DMS 273 treated with DMSO at 0.1 percent for 48 hours (cell line): ENCODE measurements at regions not wholly inside any gene's neighbourhood (a gene's known extent, or its start where the extent isn't known, plus 50 kb on each side); places are given as distances from the start of the nearest gene placed in this dataset.
"Not testable (repeated sequence)": the region's sequence is repeated elsewhere in the genome, so short reads cannot be mapped to it uniquely, and the experiment has no call there.

ENCODE experiments used
- DNase-seq: peaks from one replicate; lab custom pipeline; 2025; lab: John Stamatoyannopoulos, UW

DNA sequence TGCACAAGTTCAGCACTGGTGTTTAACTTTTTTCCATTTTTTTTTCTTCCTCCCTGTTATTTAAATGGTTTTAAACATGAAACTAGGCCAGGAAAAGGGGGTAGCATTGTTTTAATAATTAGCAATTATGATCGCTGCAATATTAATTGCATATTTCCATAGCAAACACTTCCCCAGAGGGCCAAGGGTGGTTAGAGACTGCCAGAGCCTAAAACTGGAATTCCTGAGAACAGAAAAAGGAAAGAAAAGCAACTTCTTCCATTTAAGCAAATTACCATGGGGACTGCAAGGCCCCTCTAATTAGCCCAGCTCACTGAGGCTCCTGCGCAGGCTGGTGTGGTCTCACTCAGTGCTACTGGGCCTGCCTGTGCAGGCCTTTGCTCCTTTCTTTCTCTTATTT lies 201.5 kb downstream of the SMAD2 start:
- DNase-seq = no peak

DNA sequence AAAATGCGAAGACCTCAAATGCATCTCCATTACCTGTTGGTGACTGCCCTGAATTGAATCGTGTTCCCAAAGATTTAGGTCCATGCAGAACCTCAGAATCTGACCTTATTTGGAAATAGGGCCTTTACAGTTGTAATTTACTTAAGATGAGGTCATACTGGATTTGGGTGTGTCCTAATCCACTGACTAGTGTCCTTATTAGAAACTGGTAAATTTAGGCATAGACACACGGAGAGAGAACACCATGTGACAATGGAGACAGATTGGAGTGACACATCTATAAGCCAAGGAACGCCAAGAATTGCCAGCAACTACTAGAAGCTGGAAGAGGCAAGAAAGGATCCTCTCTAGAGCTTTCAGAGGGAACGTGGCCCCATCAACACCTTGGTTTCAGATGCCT lies 203.1 kb downstream of the SMAD2 start:
- no peak for DNase-seq

DNA sequence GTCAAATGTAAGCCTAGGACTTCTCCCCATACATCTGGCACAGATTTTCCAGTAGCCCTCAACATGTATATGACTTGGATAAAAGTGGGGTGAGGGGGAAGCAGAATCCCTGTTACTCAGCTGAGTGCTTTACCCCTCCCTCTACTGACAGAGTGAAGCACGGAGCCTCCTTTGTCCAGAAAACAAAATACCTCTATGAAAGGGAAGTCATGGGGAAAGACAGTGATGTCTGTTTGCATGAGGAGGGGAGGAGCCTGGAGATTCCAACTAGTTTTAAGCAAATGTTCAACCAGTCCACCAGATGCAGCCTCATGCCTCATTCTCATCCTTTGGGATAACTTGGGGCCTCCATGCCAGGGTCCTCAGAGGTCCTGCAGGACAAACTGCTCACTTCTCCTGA lies 203.9 kb downstream of the SMAD2 start:
- DNase-seq = no peak

DNA sequence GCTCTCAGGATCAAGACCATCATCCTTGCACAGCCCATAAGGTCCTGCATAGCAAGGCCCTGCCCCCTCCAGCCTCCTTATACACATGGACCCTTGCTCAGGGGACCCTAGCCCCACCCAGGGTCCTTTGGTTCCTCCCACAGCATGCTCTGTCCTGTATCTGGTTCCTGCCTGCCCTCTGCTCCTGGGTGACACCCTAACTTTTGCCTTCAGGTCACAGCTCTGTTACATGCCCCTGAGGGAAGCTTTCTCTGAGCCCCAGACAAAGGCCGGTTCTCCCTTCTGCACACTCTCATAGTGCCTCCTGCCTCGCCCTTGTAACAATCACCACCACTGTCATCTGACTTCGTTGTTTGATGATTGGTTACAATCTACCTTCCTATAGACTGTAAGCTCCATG lies 204.8 kb downstream of the SMAD2 start:
- DNase-seq = no peak

DNA sequence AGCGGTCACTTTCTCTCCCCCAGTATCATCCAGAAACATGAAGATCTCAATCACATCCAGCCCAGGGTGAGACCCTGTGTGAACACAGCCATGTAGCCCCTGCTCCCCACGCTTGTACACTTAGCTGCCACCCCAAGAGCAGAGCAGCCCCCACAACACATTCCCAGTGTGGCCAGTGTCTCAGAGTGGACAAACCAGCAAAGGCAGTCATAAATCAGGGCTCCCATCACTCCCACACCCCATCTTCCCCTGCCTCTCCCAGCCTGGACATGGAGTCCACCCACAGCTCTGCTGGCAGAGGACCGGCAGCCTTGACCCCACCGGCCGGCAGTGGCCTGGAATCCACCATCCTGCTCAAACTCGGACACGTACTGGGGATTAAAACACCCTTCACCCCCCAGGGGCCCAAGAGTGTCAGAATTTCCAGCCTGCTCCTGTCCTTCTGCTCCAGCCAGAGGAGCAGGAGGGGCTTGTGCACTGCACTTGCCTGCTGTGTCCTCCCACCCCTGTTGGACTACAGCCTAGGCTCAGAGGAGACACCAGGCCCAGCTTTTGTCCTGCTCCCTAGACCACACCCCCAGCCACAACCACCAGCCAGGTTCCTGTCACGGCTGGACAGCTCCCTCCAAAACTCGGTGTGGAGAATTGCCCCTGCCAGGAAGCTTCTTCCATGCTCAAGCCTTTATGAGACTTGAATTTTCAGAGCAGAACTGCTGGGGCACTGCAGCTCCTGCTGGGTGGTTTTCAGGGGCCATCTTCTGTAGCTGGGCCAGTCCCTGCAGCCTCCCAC lies 206.1 kb downstream of the SMAD2 start:
- no peak for DNase-seq

DNA sequence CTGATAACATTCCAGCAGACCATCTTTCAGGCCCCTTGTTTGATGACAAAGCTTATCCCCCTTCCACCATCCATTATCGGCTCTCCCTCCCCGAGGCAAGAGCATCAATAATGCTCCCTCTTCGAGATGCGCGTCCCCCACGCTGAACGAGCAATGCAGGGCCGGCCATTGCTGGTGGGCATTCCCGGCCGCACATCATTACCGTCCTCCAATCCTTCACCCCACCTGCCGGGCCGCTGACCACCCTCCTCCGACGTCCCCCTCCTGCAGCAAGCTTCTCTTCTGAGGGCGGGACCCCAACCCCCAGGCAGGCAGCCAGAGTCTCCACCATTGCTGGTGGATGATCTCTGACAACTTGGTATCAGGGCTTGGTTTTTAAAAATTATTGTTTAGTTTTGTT lies 208.6 kb downstream of the SMAD2 start:
- no peak for DNase-seq

DNA sequence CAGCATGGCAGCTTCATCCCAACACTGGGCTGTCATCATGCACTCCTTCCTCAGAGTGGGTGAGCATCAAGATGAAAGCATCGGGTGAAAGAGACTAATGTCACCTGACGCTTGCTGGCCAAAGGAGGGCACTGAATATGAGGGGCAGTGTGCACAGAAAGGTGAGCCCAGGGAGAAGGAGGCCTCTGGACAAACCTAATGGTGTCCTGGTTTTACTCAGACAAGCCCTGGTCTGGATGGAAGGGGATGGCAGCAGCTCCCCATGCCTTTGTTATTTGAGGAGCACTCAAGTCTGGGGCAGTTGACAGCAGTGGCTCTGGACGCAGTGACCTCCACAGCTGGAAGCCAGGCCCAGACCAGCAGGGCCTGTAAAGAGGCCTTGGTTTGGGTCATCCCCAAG lies 209.7 kb downstream of the SMAD2 start:
- DNase-seq = no peak

DNA sequence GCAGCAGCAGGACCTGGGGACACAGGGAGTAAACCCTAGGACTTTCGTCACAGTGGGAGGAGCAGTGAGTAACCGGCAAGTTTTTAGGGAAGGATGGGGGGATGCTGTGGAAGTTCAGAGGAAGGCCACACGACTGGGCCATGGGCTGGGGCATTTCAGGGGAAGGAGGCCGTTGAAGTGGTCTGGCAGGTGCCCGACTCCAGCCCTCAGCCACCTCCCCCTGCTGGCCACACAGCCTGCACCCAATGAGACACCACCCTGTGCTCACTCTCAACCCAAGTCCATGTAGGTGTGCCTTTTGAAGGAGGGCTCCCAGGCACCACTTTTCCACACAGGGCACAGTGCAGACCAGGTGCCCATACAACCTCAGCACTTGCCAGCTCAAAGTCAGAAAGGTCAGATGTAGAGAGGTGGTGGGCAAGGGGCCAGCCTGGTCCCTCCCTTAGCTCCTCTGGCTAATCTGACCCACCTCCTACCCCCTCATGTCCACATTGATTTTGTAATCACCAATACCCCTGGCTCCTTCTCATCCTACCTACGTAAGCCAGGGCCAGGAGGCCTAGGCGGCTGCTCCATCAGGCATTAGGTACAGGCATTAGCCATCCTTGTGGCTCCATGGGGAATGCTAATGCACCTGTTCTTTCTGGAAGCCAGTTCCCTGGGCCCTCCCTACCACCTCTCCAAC lies 211.2 kb downstream of the SMAD2 start:
- DNase-seq = no peak

DNA sequence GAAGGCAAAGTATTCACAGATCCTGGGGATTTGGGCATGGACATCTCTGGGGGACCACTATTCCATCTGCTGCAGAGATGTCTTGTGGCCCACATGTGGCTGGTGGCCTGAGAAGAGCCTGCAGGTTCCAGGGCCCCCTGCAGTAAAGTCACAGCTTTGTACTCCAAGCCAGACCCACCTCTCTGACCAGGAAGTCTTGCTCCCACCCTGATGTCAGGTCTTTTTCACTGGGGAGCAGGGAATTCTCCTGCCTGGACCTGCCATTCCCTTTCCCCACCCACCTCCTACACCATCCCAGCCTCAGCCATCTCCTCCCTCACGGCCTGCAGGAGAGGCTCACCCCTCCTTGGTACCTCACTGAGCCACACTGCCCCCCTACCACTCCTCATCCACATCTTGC lies 211.8 kb downstream of the SMAD2 start:
- DNase-seq = no peak

DNA sequence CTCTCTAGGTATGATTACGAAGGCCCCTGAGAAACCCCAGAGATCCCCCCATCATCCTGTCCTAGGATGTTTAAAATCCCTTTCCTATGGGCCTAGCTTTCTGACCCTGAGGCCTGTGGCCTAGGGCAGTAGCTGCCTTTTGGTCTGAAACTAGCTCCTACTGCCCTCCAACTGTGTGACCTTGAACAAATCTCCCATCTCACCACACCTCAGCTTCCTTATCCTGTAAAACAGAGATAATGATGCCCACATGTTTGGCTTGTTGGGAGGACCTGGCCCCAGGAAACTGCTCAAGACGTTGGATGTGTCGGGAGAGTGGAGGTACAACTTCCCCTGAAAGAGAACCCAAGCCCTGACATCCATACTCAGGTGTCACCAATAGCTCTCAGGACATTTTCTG lies 213.2 kb downstream of the SMAD2 start:
- no peak for DNase-seq

DNA sequence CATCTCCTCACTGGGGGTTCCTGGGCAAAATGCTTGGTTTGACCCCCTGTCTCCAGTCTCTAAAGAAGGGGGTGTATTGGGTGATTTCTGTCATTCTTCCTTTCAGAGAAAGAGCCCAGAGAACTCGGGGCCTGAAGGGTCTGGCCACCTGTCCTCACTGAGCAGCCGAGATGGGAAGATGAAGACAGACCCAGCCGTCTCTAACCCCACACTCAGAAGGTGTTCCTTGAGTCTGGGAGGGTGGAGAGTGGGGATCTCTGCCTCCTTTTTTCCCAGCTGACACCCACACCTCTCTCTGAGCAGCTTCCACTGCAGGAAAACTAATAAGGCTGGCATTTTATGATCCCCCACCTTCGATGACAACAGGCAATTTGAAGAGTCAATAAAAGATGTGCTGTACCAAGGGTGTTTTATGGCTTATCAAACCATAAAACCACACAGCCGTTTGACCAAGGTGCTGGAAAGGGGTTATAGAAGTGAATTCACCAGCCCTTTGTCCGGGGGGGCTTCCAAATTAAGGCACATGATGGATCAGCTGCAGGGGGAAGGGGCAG lies 213.8 kb downstream of the SMAD2 start:
- no peak for DNase-seq

DNA sequence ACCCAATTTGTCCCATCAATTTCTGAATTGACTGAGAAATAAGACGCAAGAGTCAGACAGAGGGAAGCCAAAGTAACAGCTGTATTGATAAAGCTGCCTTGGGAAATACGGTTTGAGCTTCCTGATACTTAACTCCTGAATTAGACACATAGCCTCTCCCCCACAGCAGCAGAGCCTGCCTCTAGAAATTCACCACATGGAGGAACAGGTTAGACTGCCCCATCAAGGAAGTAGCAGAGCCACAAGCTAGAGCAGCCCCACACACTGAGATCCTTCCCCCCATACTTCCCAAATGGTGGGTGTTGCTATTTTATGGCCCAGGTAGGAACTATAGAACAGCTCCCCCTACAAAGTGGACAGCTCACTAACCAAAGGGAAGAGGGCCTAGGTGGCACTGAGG lies 220.0 kb downstream of the SMAD2 start:
- DNase-seq = no peak

DNA sequence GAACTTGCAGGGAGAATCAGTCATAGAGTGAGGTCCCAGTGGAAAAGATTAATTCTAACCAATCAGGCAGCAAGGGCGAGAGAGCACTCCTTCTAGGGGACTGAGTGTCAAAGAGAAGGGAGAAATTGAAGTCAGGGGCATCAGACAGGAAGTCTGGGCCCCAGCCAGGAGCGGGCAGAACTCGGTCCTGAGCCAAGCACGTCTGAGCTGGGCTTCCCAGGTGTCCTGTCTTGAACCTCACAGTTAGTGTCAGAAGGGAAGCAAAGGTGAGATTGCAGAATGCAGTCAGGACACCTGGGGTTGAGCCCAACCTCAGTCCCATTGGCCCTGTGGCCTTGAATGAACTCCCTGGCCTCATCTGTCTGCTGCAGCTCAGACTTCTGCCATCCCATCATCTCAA lies 220.9 kb downstream of the SMAD2 start:
- DNase-seq = no peak

DNA sequence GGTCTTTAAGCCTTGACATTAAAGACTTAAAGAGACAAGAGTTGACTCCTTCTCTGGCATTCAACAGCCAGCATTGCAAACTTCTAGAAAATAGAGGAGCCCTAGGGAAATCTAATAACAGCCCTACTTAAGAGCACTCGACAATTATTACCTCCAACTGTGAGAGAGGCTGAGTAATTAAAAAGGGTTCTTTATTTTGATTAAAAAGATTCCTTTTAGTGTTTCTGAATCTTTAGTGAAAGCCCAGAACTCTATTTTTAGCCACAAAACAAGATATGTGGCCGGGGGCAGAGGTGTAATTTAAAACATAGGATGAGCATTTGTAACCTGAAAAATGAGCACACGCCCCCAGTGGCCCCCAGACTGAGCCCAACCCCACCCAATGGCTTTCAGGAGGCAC lies 222.3 kb downstream of the SMAD2 start:
- DNase-seq = no peak

DNA sequence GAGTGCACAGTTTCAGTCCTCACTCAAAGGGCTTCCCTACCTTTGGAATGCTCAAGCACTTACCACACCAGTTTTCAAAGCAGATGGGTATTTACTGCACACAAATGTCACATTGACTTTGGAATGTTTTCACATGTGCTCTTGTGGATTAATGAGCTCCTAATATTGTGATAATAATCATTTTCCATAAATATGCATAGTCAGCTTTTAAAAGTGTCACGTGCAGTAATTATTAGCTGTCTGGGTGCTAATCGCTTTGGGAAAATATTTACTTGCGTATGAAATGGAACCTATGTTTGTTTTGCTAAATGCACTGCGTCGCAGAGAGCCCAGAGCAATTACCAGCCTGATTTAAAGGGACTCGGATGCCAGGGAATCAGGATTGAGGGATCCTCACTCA lies 229.3 kb downstream of the SMAD2 start:
- DNase-seq = no peak

DNA sequence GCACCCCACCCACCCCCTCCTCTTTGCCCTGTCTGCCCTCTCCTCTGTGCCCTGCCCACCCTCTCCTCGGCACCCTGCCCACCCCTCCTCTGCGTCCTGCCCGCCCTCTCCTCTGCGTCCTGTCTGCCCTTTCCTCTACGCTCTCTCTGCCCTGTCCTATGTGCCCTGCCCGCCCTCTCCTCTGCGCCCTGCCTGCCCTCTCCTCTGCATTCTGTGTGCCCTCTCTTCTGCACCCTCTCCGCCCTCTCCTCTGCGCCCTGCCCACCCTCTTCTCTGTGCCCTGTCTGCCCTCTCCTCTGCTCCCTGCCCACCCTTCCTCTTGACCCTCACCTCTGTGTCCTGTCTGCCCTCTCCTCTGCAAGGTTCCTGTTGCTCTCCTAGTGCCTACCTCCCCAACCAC lies 233.6 kb downstream of the SMAD2 start:
- no peak for DNase-seq

DNA sequence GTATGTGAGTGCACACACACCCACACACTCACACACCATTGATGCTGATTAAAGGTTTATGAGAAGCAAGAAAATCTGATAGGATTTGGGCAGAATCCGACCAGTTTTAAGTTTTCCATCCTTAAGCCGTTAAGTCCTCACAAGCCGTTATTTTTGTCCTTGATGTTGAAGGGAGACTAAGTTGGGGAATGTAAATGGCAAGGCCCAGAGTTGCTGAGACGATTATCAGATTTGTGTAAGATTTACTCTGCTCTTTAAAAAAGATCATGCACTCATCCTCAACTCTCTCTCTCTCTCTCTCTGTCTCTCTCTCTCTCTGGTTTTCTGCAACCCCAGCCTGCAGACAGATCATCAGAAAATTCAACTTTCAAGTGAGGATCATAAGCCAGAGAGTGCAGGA lies 238.8 kb downstream of the SMAD2 start:
- no peak for DNase-seq

DNA sequence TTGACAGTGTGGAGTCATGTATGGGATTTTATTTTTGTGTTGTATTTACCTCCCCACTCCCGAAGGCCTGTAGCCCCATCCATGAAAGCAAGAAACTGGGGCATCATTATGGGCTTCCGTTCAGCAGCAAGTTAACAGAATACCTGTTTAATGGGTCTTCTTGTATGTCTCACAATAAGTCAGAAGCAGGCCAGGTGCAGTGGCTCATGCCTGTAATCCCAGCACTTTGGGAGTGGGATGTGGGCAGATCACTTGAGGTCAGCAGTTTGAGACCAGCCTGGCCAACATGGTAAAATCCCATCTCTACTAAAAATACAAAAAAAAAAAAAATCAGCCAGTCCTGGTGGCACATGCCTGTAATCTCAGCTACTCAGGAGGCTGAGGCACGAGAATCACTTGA lies 239.7 kb downstream of the SMAD2 start:
- not testable (repeated sequence) for DNase-seq

DNA sequence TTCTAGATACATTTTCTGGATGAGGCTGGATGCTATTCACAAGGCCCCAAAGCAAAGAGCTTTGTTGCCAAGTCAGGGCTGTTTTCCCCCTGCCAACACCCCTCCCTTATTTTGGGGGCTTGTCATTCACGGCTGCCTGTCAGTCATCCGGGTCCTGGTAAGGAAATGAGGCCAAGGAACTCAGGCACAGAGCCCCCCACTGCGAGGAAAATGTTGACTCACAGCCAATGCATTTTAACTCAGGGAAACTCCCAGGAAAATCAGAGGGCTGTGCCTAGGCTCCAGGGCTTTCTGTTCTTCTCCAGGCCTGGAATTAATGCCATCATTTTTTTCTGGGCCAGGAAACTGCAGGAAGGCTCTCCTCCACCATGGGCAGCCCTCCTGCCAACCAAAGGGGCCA lies 241.1 kb downstream of the SMAD2 start:
- DNase-seq = no peak

DNA sequence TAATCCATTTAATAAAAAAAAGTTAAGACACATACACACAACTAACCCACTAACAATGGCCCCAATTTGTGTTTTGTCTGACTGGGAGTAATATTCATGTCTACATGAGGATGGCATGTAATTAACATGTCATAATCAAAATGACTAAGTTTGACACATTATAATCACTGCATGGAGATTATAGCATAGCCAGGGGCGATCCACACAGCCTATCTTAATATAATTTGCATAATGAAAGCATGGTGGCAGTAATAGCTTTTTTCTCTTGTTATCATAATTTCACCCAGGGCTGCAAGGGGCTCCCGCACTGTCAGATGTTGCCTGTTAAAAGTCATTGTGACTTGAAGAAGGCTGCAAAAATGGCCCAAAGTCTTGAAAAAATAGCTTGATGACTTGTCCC lies 243.7 kb downstream of the SMAD2 start:
- no peak for DNase-seq

DNA sequence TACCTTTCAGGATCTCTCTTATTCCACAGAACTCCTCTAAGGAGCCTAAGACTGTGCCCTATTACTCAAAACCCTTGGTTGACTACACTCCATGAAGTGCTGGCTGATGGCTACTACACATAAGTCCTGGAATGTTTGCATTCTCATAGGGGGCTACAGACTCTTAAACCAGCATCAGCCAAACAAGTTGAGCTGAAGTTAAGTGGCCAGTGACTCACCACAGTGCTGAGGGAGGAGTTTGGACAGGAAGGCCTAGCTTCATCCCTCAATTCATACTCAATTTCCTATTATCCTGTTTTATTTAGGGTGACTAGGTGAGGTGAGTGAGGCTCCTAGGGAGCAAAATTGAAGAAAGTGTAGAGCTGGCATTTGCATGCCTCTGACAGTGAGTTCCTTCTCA lies 246.7 kb downstream of the SMAD2 start:
- no peak for DNase-seq

DNA sequence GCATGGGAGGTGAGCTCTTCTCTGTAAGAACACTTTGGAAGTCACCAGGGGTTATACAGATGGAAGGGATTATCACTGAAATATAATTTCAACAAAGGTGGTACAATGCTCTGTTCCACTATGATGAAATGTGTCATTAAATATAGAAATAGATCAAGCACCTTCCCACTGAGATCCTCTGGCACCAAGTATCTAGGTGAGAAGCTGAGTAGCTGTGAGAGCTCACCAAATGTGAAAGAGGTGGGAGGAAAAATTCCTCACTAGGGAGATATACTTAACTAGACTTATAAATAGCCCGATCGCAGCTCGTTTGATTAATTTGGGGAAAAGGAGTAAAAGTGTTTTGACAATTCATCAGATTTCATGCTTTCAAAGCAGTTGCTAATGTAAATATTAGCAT lies 247.6 kb downstream of the SMAD2 start:
- no peak for DNase-seq

DNA sequence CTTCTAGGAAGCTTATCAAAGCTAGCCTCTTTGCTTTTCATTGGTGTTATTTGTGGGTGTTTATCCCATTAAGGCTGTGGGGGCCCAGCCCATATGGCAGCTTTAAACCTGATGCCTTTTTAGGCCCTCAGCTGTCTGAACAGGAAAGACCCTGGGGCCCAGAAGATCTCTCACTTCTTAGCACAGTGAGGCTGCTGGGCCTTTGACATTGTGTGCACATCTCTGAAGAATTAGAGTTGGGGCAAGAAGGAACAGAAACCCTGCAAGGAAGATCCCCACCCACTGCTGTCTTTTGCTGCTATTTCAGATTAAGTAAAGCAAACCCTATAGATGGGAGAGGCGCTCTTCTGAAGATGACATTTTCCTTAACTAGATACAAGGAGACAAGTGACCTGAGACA lies 250.0 kb downstream of the SMAD2 start:
- DNase-seq = no peak

DNA sequence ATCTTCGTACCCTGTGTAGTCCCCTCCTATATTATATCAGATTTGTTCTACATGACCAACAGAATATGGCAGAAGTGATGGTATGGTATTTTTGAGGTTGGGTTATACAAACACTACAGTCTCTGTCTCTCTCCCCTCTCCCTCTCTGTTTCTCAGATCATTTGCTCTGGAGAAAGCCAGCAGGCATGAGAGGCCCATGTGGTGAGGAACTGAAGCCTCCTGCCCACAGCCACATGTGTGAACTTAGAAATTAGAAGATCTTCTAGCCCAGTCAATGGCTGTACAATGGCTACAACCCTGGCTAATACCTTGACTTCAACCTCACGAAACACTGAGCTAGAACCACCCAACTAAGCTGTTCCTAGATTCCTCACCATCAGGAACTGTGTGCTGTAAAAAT lies 250.6 kb downstream of the SMAD2 start:
- no peak for DNase-seq
